Mesothelial cell of epicardium (in vitro differentiated cells): ENCODE measurements at regions not wholly inside any gene's neighbourhood (a gene's known extent, or its start where the extent isn't known, plus 50 kb on each side); places are given as distances from the start of the nearest gene placed in this dataset.

Experiments
- DNase-seq, 2 experiments: peaks; one replicate each; pipeline ENCODE4 v3.0.0; 2021; ENCODE audit warnings: low spot score in 2 of 2; ENCODE audit not compliant: unreplicated experiment in 2 of 2
- H3K27ac Mint-ChIP-seq: 2 replicates; pipeline ENCODE4 v1.8.0; 2021; ENCODE audit warnings: mixed read lengths
- H3K27me3 Mint-ChIP-seq: 2 replicates; pipeline ENCODE4 v1.8.0; 2021; ENCODE audit warnings: low read depth, mixed read lengths
- H3K36me3 Mint-ChIP-seq: 2 replicates; pipeline ENCODE4 v1.8.0; 2021; ENCODE audit warnings: mixed read lengths
- H3K4me1 Mint-ChIP-seq: 2 replicates; pipeline ENCODE4 v1.8.0; 2021; ENCODE audit warnings: mixed read lengths
- H3K4me3 Mint-ChIP-seq: 2 replicates; pipeline ENCODE4 v1.8.0; 2021; ENCODE audit warnings: mild to moderate bottlenecking, moderate library complexity, mixed read lengths
- H3K9me3 Mint-ChIP-seq: 2 replicates; pipeline ENCODE4 v1.8.0; 2021; ENCODE audit warnings: mixed read lengths
- TF ChIP-seq, protein P1 (sequence below): fragments of 200-600 bp; sonication (generic); IDR thresholded peaks from one replicate; pipeline ENCODE4 v1.5.0; 2021; ENCODE audit warnings: antibody characterized with exemption; ENCODE audit not compliant: unreplicated experiment

DNA sequence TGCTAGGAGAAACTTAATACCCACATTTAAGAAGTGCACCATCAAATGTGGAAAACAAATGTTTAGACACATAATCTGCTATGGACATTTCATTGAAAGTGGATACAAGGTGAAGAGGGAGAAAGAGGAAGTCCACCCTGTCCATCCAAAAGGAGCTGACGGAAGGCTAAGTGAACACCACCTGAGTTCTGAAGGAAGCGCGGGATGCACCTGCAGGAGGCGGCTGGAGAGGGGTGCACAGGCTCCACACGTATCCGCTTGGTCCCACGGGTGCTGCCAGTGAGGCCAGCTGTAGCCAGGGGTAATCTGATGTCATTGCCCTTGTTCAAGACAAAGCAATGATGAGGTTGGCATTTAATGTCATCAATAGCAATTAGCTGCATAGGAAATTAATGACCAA lies 75.9 kb upstream of the TMEM18 start:
- DNase-seq, result no peak
- peaks cover 6% of the 10 kb centered on the region for H3K9me3 Mint-ChIP-seq
- no peak overlapping the region for H3K4me3 Mint-ChIP-seq
- H3K27ac Mint-ChIP-seq, result no peak overlapping the region
- peaks cover 4% of the 10 kb centered on the region for H3K4me1 Mint-ChIP-seq
- peaks cover 3% of the 10 kb centered on the region for H3K36me3 Mint-ChIP-seq
- TF ChIP-seq, protein P1, sequence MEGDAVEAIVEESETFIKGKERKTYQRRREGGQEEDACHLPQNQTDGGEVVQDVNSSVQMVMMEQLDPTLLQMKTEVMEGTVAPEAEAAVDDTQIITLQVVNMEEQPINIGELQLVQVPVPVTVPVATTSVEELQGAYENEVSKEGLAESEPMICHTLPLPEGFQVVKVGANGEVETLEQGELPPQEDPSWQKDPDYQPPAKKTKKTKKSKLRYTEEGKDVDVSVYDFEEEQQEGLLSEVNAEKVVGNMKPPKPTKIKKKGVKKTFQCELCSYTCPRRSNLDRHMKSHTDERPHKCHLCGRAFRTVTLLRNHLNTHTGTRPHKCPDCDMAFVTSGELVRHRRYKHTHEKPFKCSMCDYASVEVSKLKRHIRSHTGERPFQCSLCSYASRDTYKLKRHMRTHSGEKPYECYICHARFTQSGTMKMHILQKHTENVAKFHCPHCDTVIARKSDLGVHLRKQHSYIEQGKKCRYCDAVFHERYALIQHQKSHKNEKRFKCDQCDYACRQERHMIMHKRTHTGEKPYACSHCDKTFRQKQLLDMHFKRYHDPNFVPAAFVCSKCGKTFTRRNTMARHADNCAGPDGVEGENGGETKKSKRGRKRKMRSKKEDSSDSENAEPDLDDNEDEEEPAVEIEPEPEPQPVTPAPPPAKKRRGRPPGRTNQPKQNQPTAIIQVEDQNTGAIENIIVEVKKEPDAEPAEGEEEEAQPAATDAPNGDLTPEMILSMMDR, result no peak
- peaks cover 9% of the 10 kb centered on the region for H3K27me3 Mint-ChIP-seq

DNA sequence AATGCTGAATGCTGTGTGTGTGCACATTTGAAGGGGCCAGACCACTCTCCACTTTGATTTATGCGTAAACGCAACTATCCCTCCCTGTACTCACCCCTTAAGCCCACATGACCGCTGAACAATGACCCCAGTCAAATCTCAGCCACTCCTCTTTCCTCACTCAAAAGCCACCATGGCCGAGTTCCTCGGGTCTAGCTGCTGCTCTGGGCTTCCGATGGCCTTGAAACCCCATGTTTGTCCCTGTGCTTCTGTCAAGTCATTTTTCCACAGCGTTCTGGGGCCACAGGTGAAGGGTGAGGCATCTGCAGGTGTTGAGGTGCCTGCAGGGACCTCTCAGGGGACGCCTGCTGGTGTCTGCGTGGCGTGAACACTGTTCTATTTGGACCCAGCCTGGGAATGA lies 74.3 kb upstream of the TMEM18 start:
- H3K4me3 Mint-ChIP-seq, result no peak overlapping the region
- peaks cover 9% of the 10 kb centered on the region for H3K27me3 Mint-ChIP-seq
- TF ChIP-seq, protein P1, result no peak
- peaks cover 4% of the 10 kb centered on the region for H3K4me1 Mint-ChIP-seq
- H3K9me3 Mint-ChIP-seq, result no peaks in the 10 kb centered on the region
- H3K36me3 Mint-ChIP-seq, result peaks cover 13% of the 10 kb centered on the region
- DNase-seq, result no peak
- H3K27ac Mint-ChIP-seq, result no peak overlapping the region

DNA sequence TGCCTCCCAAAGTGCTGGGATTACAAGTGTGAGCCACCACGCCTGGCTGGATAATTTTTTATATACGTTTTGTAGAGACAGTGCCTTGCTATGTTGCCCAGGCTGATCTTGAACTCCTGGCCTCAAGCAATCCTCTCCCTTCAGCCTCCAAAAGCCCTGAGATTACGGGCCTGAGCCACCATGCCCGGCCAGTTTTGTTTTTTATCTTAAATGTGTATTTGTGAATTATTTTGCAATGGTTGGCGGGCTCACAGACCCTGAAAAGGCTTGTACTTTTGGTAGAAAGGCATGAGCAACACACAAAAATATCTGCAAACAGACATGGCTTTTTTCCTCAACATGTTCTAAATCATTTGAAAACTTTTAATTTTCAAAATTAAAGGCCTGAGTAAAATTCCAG lies 73.4 kb upstream of the TMEM18 start:
- H3K4me3 Mint-ChIP-seq, result no peak overlapping the region
- peaks cover 9% of the 10 kb centered on the region for H3K27me3 Mint-ChIP-seq
- peaks cover 2% of the 10 kb centered on the region for H3K9me3 Mint-ChIP-seq
- TF ChIP-seq, protein P1, result no peak
- DNase-seq, result no peak
- peaks cover 4% of the 10 kb centered on the region for H3K4me1 Mint-ChIP-seq
- no peak overlapping the region for H3K27ac Mint-ChIP-seq
- peaks cover 13% of the 10 kb centered on the region for H3K36me3 Mint-ChIP-seq

DNA sequence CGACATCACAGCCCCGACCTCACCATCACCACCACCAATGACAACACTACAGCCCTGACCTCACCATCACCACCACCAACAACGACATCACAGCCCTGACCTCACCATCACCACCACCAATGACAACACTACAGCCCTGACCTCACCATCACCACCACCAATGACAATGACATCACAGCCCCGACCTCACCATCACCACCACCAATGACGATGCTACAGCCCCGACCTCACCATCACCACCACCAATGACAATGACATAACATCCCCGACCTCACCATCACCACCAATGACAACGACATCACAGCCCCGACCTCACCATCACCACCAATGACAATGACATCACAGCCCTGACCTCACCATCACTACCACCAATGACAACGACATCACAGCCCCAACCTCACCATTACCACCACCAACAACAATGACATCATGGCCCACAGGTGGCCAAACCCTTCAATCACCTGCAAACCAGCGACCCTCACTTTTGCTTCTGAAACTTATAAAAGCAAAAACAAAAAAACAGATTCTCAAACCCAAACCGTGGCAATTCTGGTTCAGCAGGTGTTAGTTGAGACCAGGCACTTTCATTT lies 70.7 kb upstream of the TMEM18 start:
- Mint-ChIP-seq H3K27ac (no peak overlapping the region), H3K36me3 (peaks cover 13% of the 10 kb centered on the region), H3K9me3 (peaks cover 12% of the 10 kb centered on the region), H3K4me3 (no peak overlapping the region), H3K4me1 (no peaks in the 10 kb centered on the region), H3K27me3 (peaks cover 7% of the 10 kb centered on the region)
- TF ChIP-seq, protein P1, result no peak
- no peak for DNase-seq

DNA sequence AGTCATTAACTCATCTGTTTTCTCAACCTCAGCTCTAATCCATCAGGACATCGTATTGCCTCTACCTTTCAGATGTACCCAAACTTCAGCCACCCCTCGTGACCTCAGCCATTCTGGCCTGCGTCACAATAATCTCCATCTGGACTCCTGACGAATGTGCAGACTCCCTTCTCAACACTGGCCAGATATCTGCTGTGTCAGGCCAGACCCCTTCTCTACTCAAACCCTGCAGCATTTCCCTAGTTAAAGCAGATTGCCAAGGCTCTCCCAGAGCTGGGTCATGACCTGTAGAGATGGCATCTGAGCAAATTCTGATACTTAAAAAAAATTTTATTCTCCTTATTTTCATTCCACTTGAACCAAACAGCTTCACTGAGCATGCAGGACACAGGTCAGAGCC lies 69.5 kb upstream of the TMEM18 start:
- TF ChIP-seq, protein P1, result no peak
- no peak for DNase-seq
- Mint-ChIP-seq H3K9me3 (peaks cover 12% of the 10 kb centered on the region), H3K4me3 (no peak overlapping the region), H3K4me1 (peaks cover 7% of the 10 kb centered on the region), H3K27ac (no peak overlapping the region), H3K27me3 (peaks cover 3% of the 10 kb centered on the region), H3K36me3 (peaks cover 13% of the 10 kb centered on the region)

DNA sequence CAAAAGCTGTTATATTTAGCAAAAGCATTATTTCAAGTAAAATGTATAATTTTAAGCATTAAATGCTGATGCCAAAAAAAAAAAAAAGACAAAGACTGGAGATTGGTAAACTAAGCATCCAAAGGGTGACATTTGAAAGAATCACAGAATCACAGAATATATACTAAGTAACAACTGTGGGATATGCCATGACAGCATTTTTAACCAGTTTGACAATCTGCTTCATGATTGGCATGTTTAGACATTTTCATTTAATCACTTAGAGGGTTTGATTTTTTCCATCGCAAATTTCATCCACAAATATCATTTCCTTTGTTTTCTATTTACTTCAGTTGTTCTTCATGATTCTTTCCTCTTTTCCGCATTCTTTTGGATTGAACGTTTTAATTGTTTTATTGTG lies 66.9 kb upstream of the TMEM18 start:
- Mint-ChIP-seq H3K27me3 (peaks cover 3% of the 10 kb centered on the region), H3K4me1 (peaks cover 21% of the 10 kb centered on the region), H3K36me3 (peaks cover 13% of the 10 kb centered on the region), H3K27ac (no peak overlapping the region), H3K4me3 (no peak overlapping the region), H3K9me3 (peaks cover 12% of the 10 kb centered on the region)
- TF ChIP-seq, protein P1, result no peak
- no peak for DNase-seq
